ENCODE measurements at regions not wholly inside any gene's neighbourhood (a gene's known extent, or its start where the extent isn't known, plus 50 kb on each side); places are given as distances from the start of the nearest gene placed in this dataset.

DNA sequence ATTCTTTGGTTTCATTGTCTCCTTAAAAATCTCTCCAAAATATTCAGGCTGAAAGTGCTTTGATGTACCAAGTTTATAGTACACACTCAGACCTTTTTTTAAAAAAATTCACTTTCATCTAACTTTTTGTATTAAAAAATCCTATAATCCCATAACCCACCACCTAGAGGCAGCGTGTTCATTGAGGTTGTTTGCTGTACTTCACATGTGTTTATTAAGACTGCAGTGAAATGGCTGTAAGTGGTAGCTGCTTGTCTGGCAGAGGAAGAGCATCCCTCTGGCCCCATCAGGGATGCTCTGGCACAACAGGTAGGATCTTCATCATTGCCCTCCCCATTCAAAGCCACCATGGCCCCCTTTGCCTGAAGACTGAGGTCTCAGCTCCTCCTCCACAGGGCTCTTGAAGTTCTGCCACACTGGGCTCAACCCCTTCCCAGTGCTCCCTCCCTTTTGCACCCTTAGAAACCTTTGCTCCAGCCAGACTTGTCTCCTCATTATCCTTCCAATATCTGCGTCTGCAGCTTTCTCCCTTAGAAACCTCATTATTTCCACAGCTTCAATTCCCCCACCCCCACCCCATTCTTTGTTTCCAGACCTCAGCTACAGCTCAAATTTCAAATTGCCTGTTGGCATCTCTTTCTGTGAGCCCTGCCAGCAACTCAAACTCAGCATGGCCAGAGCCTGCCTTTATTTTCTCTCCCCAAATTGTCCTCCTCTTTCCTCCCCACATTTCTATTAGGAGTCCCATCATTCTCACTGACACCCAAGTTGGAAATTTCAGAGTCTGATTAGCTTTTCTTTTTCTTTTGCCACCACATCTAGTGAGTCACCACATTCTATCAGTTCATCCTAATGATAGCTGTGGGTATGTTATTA is 369.6 kb upstream of the USP24 start:
- TF ChIP-seq, protein P1, sequence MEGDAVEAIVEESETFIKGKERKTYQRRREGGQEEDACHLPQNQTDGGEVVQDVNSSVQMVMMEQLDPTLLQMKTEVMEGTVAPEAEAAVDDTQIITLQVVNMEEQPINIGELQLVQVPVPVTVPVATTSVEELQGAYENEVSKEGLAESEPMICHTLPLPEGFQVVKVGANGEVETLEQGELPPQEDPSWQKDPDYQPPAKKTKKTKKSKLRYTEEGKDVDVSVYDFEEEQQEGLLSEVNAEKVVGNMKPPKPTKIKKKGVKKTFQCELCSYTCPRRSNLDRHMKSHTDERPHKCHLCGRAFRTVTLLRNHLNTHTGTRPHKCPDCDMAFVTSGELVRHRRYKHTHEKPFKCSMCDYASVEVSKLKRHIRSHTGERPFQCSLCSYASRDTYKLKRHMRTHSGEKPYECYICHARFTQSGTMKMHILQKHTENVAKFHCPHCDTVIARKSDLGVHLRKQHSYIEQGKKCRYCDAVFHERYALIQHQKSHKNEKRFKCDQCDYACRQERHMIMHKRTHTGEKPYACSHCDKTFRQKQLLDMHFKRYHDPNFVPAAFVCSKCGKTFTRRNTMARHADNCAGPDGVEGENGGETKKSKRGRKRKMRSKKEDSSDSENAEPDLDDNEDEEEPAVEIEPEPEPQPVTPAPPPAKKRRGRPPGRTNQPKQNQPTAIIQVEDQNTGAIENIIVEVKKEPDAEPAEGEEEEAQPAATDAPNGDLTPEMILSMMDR (IDR thresholded peaks at IDR 0.05), result peak in 1 of 3 experiments; percentile 9
- TF ChIP-seq POLR2A (IDR thresholded peaks at IDR 0.05), result no peak
- 51 to 65% methylated on average over 2 of the region's 2 CpGs for WGBS, 2 donors
- intact Hi-C loops (cut with DNase I; ENCODE audit: low total_unique reads), result no loop called here
- no peak overlapping the region for H3K4me3 ChIP-seq
- no peaks in the 10 kb centered on the region for H3K27me3 ChIP-seq
- peak; percentile 65 for DNase-seq
- no peaks in the 10 kb centered on the region for H3K36me3 ChIP-seq (ENCODE audit: low read depth, missing control alignments)
- H3K4me1 ChIP-seq, result peaks cover 49% of the 10 kb centered on the region
- no peaks in the 10 kb centered on the region for H3K9me3 ChIP-seq
- peak overlapping the region; percentile 48 to 93 for H3K27ac ChIP-seq

DNA sequence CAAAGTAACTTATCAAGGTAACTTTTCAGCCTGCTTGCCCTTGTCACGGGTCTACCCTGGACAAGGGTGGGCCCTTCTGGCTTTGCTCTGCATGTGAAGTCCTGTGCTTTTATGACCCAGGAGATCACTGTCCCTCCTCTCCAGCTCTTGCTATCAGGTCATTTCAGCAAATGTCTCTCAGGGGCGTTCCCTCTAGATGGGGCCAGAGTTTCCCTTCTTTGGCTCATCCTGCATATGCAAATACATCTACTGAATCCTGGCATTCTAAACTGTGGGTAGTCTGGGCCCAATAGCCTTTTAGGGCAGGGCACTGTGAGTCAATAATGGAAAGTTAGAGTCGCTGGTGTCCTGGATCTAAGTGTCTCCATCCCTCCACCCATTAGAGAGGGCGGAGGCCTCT is 366.9 kb upstream of the USP24 start:
- peak overlapping the region; percentile 88 to 93 for H3K27ac ChIP-seq
- no peaks in the 10 kb centered on the region for H3K9me3 ChIP-seq
- H3K36me3 ChIP-seq (ENCODE audit: low read depth, missing control alignments), result no peaks in the 10 kb centered on the region
- TF ChIP-seq, protein P1 (IDR thresholded peaks at IDR 0.05), result no peak
- TF ChIP-seq POLR2A (IDR thresholded peaks at IDR 0.05), result no peak
- intact Hi-C loops (cut with DNase I; ENCODE audit: low total_unique reads), result no loop called here
- no peak overlapping the region for H3K4me3 ChIP-seq
- H3K4me1 ChIP-seq, result peaks cover 47% of the 10 kb centered on the region
- WGBS, 2 donors, result 58 to 72% methylated on average over 4 of the region's 4 CpGs
- peak; percentile 54 for DNase-seq
- no peaks in the 10 kb centered on the region for H3K27me3 ChIP-seq

DNA sequence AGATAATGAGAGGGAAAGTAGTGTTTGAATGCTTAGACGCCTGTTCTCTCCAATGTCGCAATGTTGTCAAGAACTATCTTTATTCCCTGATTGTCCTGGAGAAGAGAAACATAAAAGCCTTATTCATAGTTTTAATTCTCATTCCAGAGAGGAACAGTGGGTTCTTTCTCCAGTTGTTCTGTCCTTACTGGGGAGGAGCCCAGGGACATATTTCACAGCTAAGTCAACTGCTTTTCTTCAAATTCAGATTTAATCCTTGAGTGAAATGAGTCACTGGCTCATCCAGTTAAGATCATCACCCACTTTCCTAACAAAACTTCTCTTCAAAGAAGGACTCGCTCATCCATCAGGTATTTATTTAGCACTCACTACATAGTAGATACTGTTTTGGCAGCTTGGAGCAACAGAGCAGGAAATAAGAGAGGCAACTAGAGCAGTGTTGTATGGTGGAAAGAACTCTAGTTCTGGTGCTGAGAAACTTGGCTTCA is 365.7 kb upstream of the USP24 start:
- intact Hi-C loops (cut with DNase I; ENCODE audit: low total_unique reads), result no loop called here

DNA sequence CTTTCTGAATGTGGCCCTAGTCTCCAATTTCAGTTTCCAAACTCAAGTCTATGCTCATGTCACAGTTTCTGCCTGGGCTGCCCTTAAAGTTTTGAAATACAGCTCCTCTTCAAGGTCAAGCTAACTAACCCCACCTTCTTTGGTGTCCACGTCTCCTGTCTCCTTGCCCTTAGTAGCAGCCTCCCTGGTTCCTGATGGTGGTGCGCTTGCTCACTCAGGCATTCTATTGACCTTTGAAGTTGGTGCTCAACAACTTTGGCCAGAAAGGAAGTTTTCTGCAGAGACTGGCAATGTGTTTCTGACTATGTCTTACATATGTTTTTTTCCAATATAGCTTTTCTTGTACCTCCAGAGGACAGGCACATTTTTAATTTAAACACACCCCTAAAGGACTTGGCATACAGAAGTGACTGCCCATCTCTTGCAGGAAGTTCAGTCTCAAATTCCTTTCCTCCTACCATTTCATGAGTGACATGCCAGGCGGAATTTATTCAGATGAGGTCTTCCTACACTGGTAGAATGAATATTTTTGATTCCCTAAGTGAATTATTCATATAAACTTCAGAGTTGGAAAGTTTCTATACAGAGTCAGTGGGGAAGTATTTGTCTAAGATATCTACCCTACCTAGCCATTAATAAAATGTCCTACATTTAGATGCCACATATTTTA is 364.3 kb upstream of the USP24 start:
- TF ChIP-seq, protein P1 (IDR thresholded peaks at IDR 0.05), result no peak
- TF ChIP-seq POLR2A (IDR thresholded peaks at IDR 0.05), result no peak
- Histone ChIP-seq H3K4me1 (peaks cover 39% of the 10 kb centered on the region), H3K4me3 (no peak overlapping the region), H3K9me3 (no peaks in the 10 kb centered on the region), H3K27me3 (no peaks in the 10 kb centered on the region), H3K36me3 (ENCODE audit: low read depth, missing control alignments) (no peaks in the 10 kb centered on the region), H3K27ac (peak overlapping the region; percentile 88 to 93)
- DNase-seq, result no peak
- 77% methylated on average over 3 of the region's 3 CpGs for WGBS, 2 donors
- intact Hi-C loops (cut with DNase I; ENCODE audit: low total_unique reads), result no loop called here

More for the DNA sequence above, 365.7 kb upstream of the USP24 start:
- Histone ChIP-seq H3K36me3 (ENCODE audit: low read depth, missing control alignments) (no peaks in the 10 kb centered on the region), H3K9me3 (no peaks in the 10 kb centered on the region), H3K27ac (peak overlapping the region; percentile 88 to 93), H3K4me3 (no peak overlapping the region), H3K4me1 (peaks cover 47% of the 10 kb centered on the region), H3K27me3 (no peaks in the 10 kb centered on the region)
- peak; percentile 67 for DNase-seq
- 27 to 49% methylated on average over 3 of the region's 3 CpGs for WGBS, 2 donors
- TF ChIP-seq, protein P1 (IDR thresholded peaks at IDR 0.05), result no peak
- no peak for TF ChIP-seq POLR2A (IDR thresholded peaks at IDR 0.05)

Measured in testis (tissue), 2 donors.